ENCODE measurements at regions not wholly inside any gene's neighbourhood (a gene's known extent, or its start where the extent isn't known, plus 50 kb on each side); places are given as distances from the start of the nearest gene placed in this dataset.
"Not testable (repeated sequence)": the region's sequence is repeated elsewhere in the genome, so short reads cannot be mapped to it uniquely, and the experiment has no call there.

DNA sequence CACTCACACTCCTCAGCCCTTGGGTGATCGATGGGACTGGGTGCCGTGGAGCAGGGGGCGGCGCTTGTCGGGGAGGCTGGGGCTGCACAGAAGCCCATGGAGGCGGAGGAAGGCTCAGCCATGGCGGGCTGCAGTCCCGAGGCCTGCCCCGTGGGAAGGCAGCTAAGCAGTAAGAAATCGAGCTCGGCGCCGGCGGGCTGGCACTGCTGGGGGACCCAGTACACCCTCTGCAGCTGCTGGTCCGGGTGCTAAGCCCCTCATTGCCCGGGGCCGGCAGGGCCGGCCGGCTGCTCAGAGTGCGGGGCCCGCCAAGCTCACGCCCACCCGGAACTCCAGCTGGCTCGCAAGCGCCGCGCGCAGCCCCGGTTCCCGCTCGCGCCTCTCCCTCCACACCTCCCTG, 942.6 kb downstream of the C4orf33 start:
- H3K9me3 ChIP-seq (ENCODE audit: control insufficient read depth, insufficient read depth, low read length); DNase-seq; H2BK15ac ChIP-seq (ENCODE audit: low read depth, low read length); POLR2A ChIA-PET (ENCODE audit: unreplicated experiment); H3K23ac ChIP-seq (ENCODE audit: low read depth, low read length); H3K9me1 ChIP-seq (ENCODE audit: insufficient read depth, low read length); H2AFZ ChIP-seq (replicated peaks; ENCODE audit: low read length, poor library complexity); H2AK9ac ChIP-seq (replicated peaks; ENCODE audit: low read depth, low read length, poor library complexity); intact Hi-C loops (cut with micrococcal nuclease); H4K91ac ChIP-seq (ENCODE audit: insufficient read depth, low read depth, low read length); H2BK20ac ChIP-seq (ENCODE audit: low read depth, low read length); H3K36me3 ChIP-seq (ENCODE audit: control insufficient read depth, insufficient read depth, low read length); H3K4ac ChIP-seq (ENCODE audit: low read depth, low read length); H3K56ac ChIP-seq (ENCODE audit: extremely low read depth, insufficient read depth, low read length); CTCF ChIA-PET; H3K27ac ChIP-seq (ENCODE audit: insufficient read depth, low read length); BruUV-seq (replicated peaks); H2AK5ac ChIP-seq (ENCODE audit: low read depth, low read length); H2BK5ac ChIP-seq (ENCODE audit: low read depth, low read length, poor library complexity, severe bottlenecking); H3K14ac ChIP-seq (replicated peaks; ENCODE audit: low read depth, low read length); H3K4me2 ChIP-seq (ENCODE audit: low read depth, low read length); H3K4me1 ChIP-seq (ENCODE audit: control insufficient read depth, insufficient read depth, low read length); H4K5ac ChIP-seq (ENCODE audit: low read depth, low read length); H2BK120ac ChIP-seq (ENCODE audit: low read depth, low read length); H3K18ac ChIP-seq (ENCODE audit: low read depth, low read length); ATAC-seq (ENCODE audit: low read depth); in situ Hi-C loops (cut with MboI; ENCODE audit: low sequenced_read_pairs); H3K79me1 ChIP-seq (ENCODE audit: low read depth in 1 of 2, low read length in 2 of 2); H3K9ac ChIP-seq (ENCODE audit: low read depth, low read length); H3K4me3 ChIP-seq (ENCODE audit: insufficient read depth, low read depth, low read length); H3K27me3 ChIP-seq (ENCODE audit: control insufficient read depth, insufficient read depth, low read length); H4K8ac ChIP-seq (ENCODE audit: low read depth in 2 of 2, low read length in 2 of 2); H4K20me1 ChIP-seq (ENCODE audit: insufficient read depth, low read length); dilution Hi-C loops (cut with HindIII; ENCODE audit: low sequenced_read_pairs, unreplicated experiment): not testable (repeated sequence)
- 84% methylated on average over 14 of the region's 32 CpGs; no CpG with 5 or more reads in 1 of the 2 experiments for WGBS, 2 experiments (ENCODE audit: extremely low coverage in 2 of 2, insufficient read length in 1 of 2)

Measured in IMR-90 (cell line).